MCF 10A (cell line): ENCODE measurements at regions not wholly inside any gene's neighbourhood (a gene's known extent, or its start where the extent isn't known, plus 50 kb on each side); places are given as distances from the start of the nearest gene placed in this dataset.

Experiments used
- BruUV-seq: library from RNA; stranded (reverse); fragments of 400-500 nt; replicated peaks from 2 replicates; lab custom pipeline; 2021; lab: Mats Ljungman, UMichigan
- CTCF ChIA-PET: fragments of 300-600 bp; sonication (Branson Sonifier 250); formaldehyde crosslinking; extraction: SDS; loops from one replicate; lab custom pipeline; 2021; ENCODE audit warnings: antibody characterized with exemption, inconsistent platforms; lab: Yijun Ruan, JAX
- POLR2A ChIA-PET: fragments of 300-600, 350-650 bp; sonication (Branson Sonifier 250); formaldehyde crosslinking; extraction: SDS; loops from one replicate; lab custom pipeline; 2020; ENCODE audit warnings: antibody characterized with exemption, inconsistent platforms; lab: Yijun Ruan, JAX
- DNase-seq: peaks from one replicate; pipeline ENCODE4 v3.0.0-alpha.2; 2018; ENCODE audit not compliant: unreplicated experiment
- H3K27ac Mint-ChIP-seq: one replicate; pipeline ENCODE4 v1.8.0; 2022; ENCODE audit warnings: mild to moderate bottlenecking, low read depth, mixed read lengths; ENCODE audit not compliant: unreplicated experiment
- H3K27me3 Mint-ChIP-seq: one replicate; pipeline ENCODE4 v1.8.0; 2022; ENCODE audit warnings: mixed read lengths; ENCODE audit not compliant: insufficient read depth, unreplicated experiment
- H3K36me3 Mint-ChIP-seq: one replicate; pipeline ENCODE4 v1.8.0; 2022; ENCODE audit warnings: mild to moderate bottlenecking, moderate library complexity, mixed read lengths; ENCODE audit not compliant: insufficient read depth, unreplicated experiment
- H3K4me1 Mint-ChIP-seq: one replicate; pipeline ENCODE4 v1.8.0; 2022; ENCODE audit warnings: mixed read lengths; ENCODE audit not compliant: insufficient read depth, unreplicated experiment
- H3K4me3 Mint-ChIP-seq: one replicate; pipeline ENCODE4 v1.8.0; 2022; ENCODE audit warnings: mild to moderate bottlenecking, moderate library complexity, mixed read lengths; ENCODE audit not compliant: unreplicated experiment
- H3K9me3 Mint-ChIP-seq: one replicate; pipeline ENCODE4 v1.8.0; 2022; ENCODE audit warnings: mixed read lengths; ENCODE audit not compliant: unreplicated experiment
- CTCF ChIP-seq: fragments of 200-600 bp; IDR thresholded peaks from one replicate; pipeline ENCODE4 v1.8.0; 2022; ENCODE audit warnings: antibody characterized with exemption, mild to moderate bottlenecking; ENCODE audit not compliant: unreplicated experiment
- intact Hi-C: fragments of 100-400 bp; cut with micrococcal nuclease; formaldehyde crosslinking; loops from 2 replicates; pipeline ENCODE4 v1.14.1; 2022

GRCh38 chr2:144325086-144325485 is 194.8 kb downstream of the ZEB2 start:
- Mint-ChIP-seq H3K27ac (no peak overlapping the region), H3K9me3 (no peaks in the 10 kb centered on the region), H3K36me3 (no peaks in the 10 kb centered on the region), H3K4me3 (no peak overlapping the region), H3K4me1 (peaks cover 45% of the 10 kb centered on the region), H3K27me3 (no peaks in the 10 kb centered on the region)
- CTCF ChIA-PET: interaction anchor here (0.6 kb wide), 1 partner anchor 233 kb away, joined by 3 read pairs; no protein-coding TSS in a partner anchor
- no TSS peak for BruUV-seq
- no peak for TF ChIP-seq CTCF
- POLR2A ChIA-PET: interaction anchor here (0.6 to 0.9 kb wide), 6 partner anchors 8 to 69 kb away, joined by 3 to 4 read pairs (median 4); no protein-coding TSS in a partner anchor
- intact Hi-C loops: no loop called here
- no peak for DNase-seq

DNA sequence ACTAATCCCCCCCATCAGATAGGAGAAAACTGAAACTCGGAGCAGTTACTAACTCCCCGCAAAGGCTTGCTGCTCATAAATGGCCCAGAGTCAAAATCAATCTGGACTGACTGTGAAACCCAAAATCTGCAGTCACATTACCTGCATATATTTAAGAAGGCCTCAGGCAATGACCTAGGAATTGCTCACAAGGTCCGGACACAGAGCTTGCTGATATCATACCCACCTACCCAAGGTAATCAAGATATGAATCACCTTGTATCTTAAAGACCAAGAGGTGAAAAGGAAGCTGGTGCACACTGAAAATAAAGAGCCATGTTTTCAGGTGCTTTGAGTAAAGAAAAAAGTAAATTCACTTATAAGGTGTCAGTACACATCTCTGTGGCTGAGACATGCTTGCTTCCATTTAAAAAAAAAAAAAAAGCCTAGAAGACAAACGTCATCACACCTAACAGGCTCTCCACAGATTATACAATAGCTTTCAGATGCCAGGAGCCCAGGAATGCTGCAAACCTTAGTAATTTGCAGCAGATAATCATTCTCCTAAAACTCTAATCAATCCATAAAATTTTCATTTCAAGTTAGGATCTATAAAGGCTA is 195.4 kb downstream of the ZEB2 start:
- no peak overlapping the region for H3K4me3 Mint-ChIP-seq
- peak; percentile 20 for DNase-seq
- peaks cover 44% of the 10 kb centered on the region for H3K4me1 Mint-ChIP-seq
- CTCF ChIA-PET: interaction anchor here (0.6 kb wide), 1 partner anchor 233 kb away, joined by 3 read pairs; no protein-coding TSS in a partner anchor
- POLR2A ChIA-PET: interaction anchor here (0.6 to 0.9 kb wide), 5 partner anchors 8 to 67 kb away, joined by 3 to 4 read pairs (median 4); no protein-coding TSS in a partner anchor
- no TSS peak for BruUV-seq
- H3K27ac Mint-ChIP-seq: no peak overlapping the region
- no peaks in the 10 kb centered on the region for H3K9me3 Mint-ChIP-seq
- TF ChIP-seq CTCF: no peak
- intact Hi-C loops: no loop called here
- H3K36me3 Mint-ChIP-seq: no peaks in the 10 kb centered on the region
- no peaks in the 10 kb centered on the region for H3K27me3 Mint-ChIP-seq

- Mint-ChIP-seq H3K27me3 (no peaks in the 10 kb centered on the region), H3K36me3 (no peaks in the 10 kb centered on the region), H3K9me3 (no peaks in the 10 kb centered on the region), H3K4me3 (no peak overlapping the region), H3K27ac (no peak overlapping the region), H3K4me1 (peaks cover 44% of the 10 kb centered on the region)
- CTCF ChIA-PET: no interaction called here
- BruUV-seq: no TSS peak
- intact Hi-C loops: no loop called here
- no peak for TF ChIP-seq CTCF
- peak; percentile 24 for DNase-seq
- POLR2A ChIA-PET: interaction anchor here (0.9 kb wide), 1 partner anchor 38 kb away, joined by 4 read pairs; no protein-coding TSS in a partner anchor
These were observed 196.0 kb downstream of the ZEB2 start for GRCh38 chr2:144323946-144324345.

GRCh38 chr2:144322379-144322778 is 197.5 kb downstream of the ZEB2 start:
- POLR2A ChIA-PET: interaction anchor here (0.7 kb wide), 1 partner anchor 1108 kb away, joined by 3 read pairs; no protein-coding TSS in a partner anchor

More at GRCh38 chr2:144322379-144322778, 197.5 kb downstream of the ZEB2 start:
- intact Hi-C loops: no loop called here
- CTCF ChIA-PET: interaction anchor here (0.6 to 0.7 kb wide), 2 partner anchors 46 to 218 kb away, joined by 3 read pairs; no protein-coding TSS in a partner anchor
- no peaks in the 10 kb centered on the region for H3K9me3 Mint-ChIP-seq
- no peaks in the 10 kb centered on the region for H3K27me3 Mint-ChIP-seq
- H3K4me1 Mint-ChIP-seq: peaks cover 42% of the 10 kb centered on the region
- no peak overlapping the region for H3K4me3 Mint-ChIP-seq
- no peak overlapping the region for H3K27ac Mint-ChIP-seq
- no peaks in the 10 kb centered on the region for H3K36me3 Mint-ChIP-seq
- DNase-seq: no peak
- TF ChIP-seq CTCF: no peak
- BruUV-seq: no TSS peak
